Fibroblast of lung (primary cell): ENCODE measurements at regions not wholly inside any gene's neighbourhood (a gene's known extent, or its start where the extent isn't known, plus 50 kb on each side); places are given as distances from the start of the nearest gene placed in this dataset.

Source experiments
- CTCF ChIP-seq, 2 donors: IDR thresholded peaks in 1 of 2; conservative IDR thresholded peaks in 1 of 2; 1 replicate in 1 of 2; 2 replicates in 1 of 2; pipeline ENCODE4 v1.5.1; 2011 to 2012; ENCODE audit warnings: low read length in 2 of 2, control low read depth in 1 of 2, inconsistent platforms in 1 of 2, low read depth in 1 of 2, mild to moderate bottlenecking in 1 of 2
- EZH2 ChIP-seq: IDR thresholded peaks from 2 replicates; pipeline ENCODE4 v1.5.1; 2012; ENCODE audit warnings: low read length, control low read depth, mild to moderate bottlenecking; ENCODE audit errors: missing control alignments

GRCh38 chr4:1566838-1567518 lies 117.1 kb downstream of the FAM53A start:
- TF ChIP-seq CTCF (conservative IDR thresholded peaks at IDR 0.05 in 1 of 2, IDR thresholded peaks at IDR 0.05 in 1 of 2; ENCODE audit: low read depth in 1 of 2, low read length in 2 of 2) (no peak), EZH2 (no peak)
